Trophoblast cell (in vitro differentiated cells and primary cell): ENCODE measurements at regions not wholly inside any gene's neighbourhood (a gene's known extent, or its start where the extent isn't known, plus 50 kb on each side); places are given as distances from the start of the nearest gene placed in this dataset.

ENCODE experiments used
- DNase-seq, 2 donors: peaks; one replicate each; pipeline ENCODE4 v3.0.0-alpha.2; 2016
- H2AFZ ChIP-seq: 2 replicates; pipeline ENCODE4 v1.6.1; 2013; ENCODE audit warnings: low read length, moderate library complexity, mild to moderate bottlenecking; ENCODE audit not compliant: insufficient read depth, poor library complexity
- H2AK5ac ChIP-seq: 2 replicates; pipeline ENCODE4 v1.6.1; 2013; ENCODE audit warnings: mild to moderate bottlenecking, low read length
- H2BK120ac ChIP-seq: 2 replicates; pipeline ENCODE4 v1.6.1; 2013; ENCODE audit warnings: low read length, mild to moderate bottlenecking, moderate library complexity; ENCODE audit not compliant: insufficient read depth, poor library complexity
- H2BK12ac ChIP-seq: 2 replicates; pipeline ENCODE4 v1.6.1; 2013; ENCODE audit warnings: mild to moderate bottlenecking, low read length, moderate library complexity
- H2BK5ac ChIP-seq: 2 replicates; pipeline ENCODE4 v1.6.1; 2013; ENCODE audit warnings: low read length, low read depth, moderate library complexity, mild to moderate bottlenecking; ENCODE audit not compliant: poor library complexity
- H3K14ac ChIP-seq: 2 replicates; pipeline ENCODE4 v1.6.1; 2013; ENCODE audit warnings: mild to moderate bottlenecking, low read length
- H3K18ac ChIP-seq: 2 replicates; pipeline ENCODE4 v1.6.1; 2013; ENCODE audit warnings: mild to moderate bottlenecking, low read length
- H3K23ac ChIP-seq: 2 replicates; pipeline ENCODE4 v1.6.1; 2013; ENCODE audit warnings: low read length
- H3K27ac ChIP-seq: 2 replicates; pipeline ENCODE4 v1.5.1; 2013; ENCODE audit warnings: low read depth, mild to moderate bottlenecking, inconsistent platforms, low read length, moderate library complexity
- H3K27me3 ChIP-seq: 2 replicates; pipeline ENCODE4 v1.6.1; 2013; ENCODE audit warnings: inconsistent platforms, mild to moderate bottlenecking, low read length, moderate library complexity; ENCODE audit not compliant: insufficient read depth
- H3K36me3 ChIP-seq, 2 experiments: 1 replicate in 1 of 2; 2 replicates in 1 of 2; pipeline ENCODE4 v1.6.1; 2013; ENCODE audit warnings: low read length in 2 of 2, mild to moderate bottlenecking in 2 of 2, moderate library complexity in 1 of 2; ENCODE audit not compliant: insufficient read depth in 2 of 2, control insufficient read depth in 1 of 2
- H3K4ac ChIP-seq: 2 replicates; pipeline ENCODE4 v1.6.1; 2013; ENCODE audit warnings: low read depth, mild to moderate bottlenecking, low read length, moderate library complexity
- H3K4me1 ChIP-seq, 2 experiments: 1 replicate in 1 of 2; 2 replicates in 1 of 2; pipeline ENCODE4 v1.6.1; 2013; ENCODE audit warnings: low read length in 2 of 2, mild to moderate bottlenecking in 2 of 2, moderate library complexity in 1 of 2; ENCODE audit not compliant: insufficient read depth in 2 of 2, control insufficient read depth in 1 of 2
- H3K4me2 ChIP-seq: 2 replicates; pipeline ENCODE4 v1.6.1; 2013; ENCODE audit warnings: inconsistent platforms, mild to moderate bottlenecking, low read length, moderate library complexity
- H3K4me3 ChIP-seq: 2 replicates; pipeline ENCODE4 v1.5.1; 2013; ENCODE audit warnings: mild to moderate bottlenecking, low read depth, low read length, inconsistent platforms
- H3K79me1 ChIP-seq: one replicate; pipeline ENCODE4 v1.6.1; 2013; ENCODE audit warnings: low read length
- H3K79me2 ChIP-seq: 2 replicates; pipeline ENCODE4 v1.6.1; 2013; ENCODE audit warnings: low read length, mild to moderate bottlenecking; ENCODE audit not compliant: control insufficient read depth, insufficient read depth, poor library complexity
- H3K9ac ChIP-seq: 2 replicates; pipeline ENCODE4 v1.6.1; 2013; ENCODE audit warnings: mild to moderate bottlenecking, low read length
- H3K9me3 ChIP-seq: 2 replicates; pipeline ENCODE4 v1.6.1; 2013; ENCODE audit warnings: low read depth, mild to moderate bottlenecking, control low read depth, inconsistent platforms, low read length; ENCODE audit not compliant: insufficient read depth
- H4K12ac ChIP-seq: 2 replicates; pipeline ENCODE4 v1.6.1; 2013; ENCODE audit warnings: low read depth, mild to moderate bottlenecking, low read length, moderate library complexity
- H4K8ac ChIP-seq: 2 replicates; pipeline ENCODE4 v1.6.1; 2013; ENCODE audit warnings: low read depth, mild to moderate bottlenecking, low read length, moderate library complexity
- H4K91ac ChIP-seq: one replicate; pipeline ENCODE4 v1.6.1; 2013; ENCODE audit warnings: low read depth, mild to moderate bottlenecking, low read length, moderate library complexity
- WGBS: extraction: QIAGEN DNeasy Blood & Tissue Kit; methylation state at CpG from one replicate; pipeline ENCODE4 v1.1.7; 2013; ENCODE audit warnings: missing lambda C conversion rate; ENCODE audit not compliant: insufficient read length, insufficient coverage; ENCODE audit errors: extremely low coverage; 5-methylcytosine and 5-hydroxymethylcytosine counted together

DNA sequence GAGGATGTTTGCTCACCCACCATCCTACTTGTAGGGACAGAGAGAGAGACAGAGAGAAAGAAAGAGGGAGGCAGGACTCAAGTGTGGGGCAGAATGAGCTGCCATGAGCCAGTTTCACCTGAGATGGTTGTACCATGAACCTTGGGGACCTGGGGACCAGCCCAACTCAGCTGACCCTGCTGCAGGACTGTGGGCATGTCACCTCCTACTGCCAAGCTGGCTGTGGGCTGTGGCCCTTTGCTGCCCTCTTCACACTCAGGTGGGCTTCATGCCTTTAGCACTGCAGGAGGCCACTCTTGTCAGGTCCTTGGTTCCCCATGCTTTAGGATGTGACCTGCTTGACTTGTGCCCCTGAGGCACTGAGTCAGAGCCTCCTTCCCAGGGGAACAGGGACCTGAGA lies 108.2 kb upstream of the PCBD1 start:
- Histone ChIP-seq H3K4me1 (no peaks in the 10 kb centered on the region), H3K14ac (no peak overlapping the region), H3K4me2 (no peak overlapping the region), H4K91ac (no peak overlapping the region), H3K79me1 (no peaks in the 10 kb centered on the region), H3K9ac (no peak overlapping the region), H3K36me3 (no peaks in the 10 kb centered on the region), H3K9me3 (peaks cover 10% of the 10 kb centered on the region), H3K18ac (no peak overlapping the region), H2BK12ac (no peak overlapping the region), H3K79me2 (no peaks in the 10 kb centered on the region), H2AFZ (no peak overlapping the region), H4K12ac (no peak overlapping the region), H4K8ac (no peak overlapping the region), H2BK5ac (no peak overlapping the region), H2AK5ac (no peak overlapping the region), H2BK120ac (no peak overlapping the region), H3K27ac (no peak overlapping the region), H3K23ac (no peak overlapping the region), H3K4ac (no peak overlapping the region), H3K4me3 (no peak overlapping the region), H3K27me3 (no peaks in the 10 kb centered on the region)
- DNase-seq, result no peak

DNA sequence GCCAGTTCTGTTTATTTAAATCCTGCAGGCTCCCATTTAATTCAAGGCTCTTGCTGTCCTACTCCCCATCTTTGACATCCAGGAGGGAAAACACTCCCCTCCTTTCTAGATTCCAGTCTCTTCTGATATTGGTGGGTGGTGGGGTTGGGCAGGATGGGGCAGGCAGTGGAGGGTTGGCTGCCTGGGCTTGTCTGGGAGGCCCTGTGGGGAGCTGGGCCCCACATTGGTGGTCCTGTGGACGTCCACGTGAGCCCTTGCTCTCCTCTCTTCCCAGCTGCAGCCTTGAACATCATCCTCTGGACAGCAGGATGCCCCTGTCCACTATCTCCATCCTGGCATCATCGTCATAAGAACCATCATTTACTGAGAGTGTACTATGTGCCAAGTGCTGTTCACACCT lies 108.9 kb upstream of the PCBD1 start:
- Histone ChIP-seq H4K8ac (no peak overlapping the region), H4K12ac (no peak overlapping the region), H3K9ac (no peak overlapping the region), H3K27ac (no peak overlapping the region), H2BK5ac (no peak overlapping the region), H3K79me1 (no peaks in the 10 kb centered on the region), H3K36me3 (no peaks in the 10 kb centered on the region), H3K9me3 (peaks cover 10% of the 10 kb centered on the region), H3K18ac (no peak overlapping the region), H2AFZ (no peak overlapping the region), H3K4me1 (no peaks in the 10 kb centered on the region), H3K4ac (no peak overlapping the region), H3K4me2 (no peak overlapping the region), H4K91ac (no peak overlapping the region), H2BK12ac (no peak overlapping the region), H2BK120ac (no peak overlapping the region), H3K4me3 (no peak overlapping the region), H3K14ac (no peak overlapping the region), H3K23ac (no peak overlapping the region), H2AK5ac (no peak overlapping the region), H3K27me3 (no peaks in the 10 kb centered on the region), H3K79me2 (no peaks in the 10 kb centered on the region)
- DNase-seq, result no peak
- no CpG with 5 or more reads among the region's 3 CpGs for WGBS

DNA sequence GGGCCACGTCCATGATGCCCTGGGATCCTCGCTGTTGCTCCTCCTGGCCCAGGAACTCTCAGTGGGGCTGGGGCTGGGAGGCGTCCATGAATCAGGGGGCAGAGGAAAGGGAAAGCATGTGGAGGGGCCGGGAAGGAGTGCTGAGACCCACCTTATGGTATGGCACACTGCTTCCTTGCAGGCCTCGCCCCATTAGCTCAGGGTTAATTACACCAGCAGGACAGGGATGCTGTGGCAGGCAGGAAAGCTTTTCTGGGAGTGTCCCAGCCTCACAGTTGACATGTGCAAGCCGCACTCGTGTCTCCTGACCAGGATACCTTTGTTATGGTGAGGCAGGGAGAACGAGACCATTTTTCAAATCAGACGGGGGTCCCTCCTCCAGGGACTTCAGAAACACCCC lies 109.7 kb upstream of the PCBD1 start:
- H3K4me3 ChIP-seq, result no peak overlapping the region
- no peaks in the 10 kb centered on the region for H3K4me1 ChIP-seq
- no peak overlapping the region for H4K91ac ChIP-seq
- H3K9me3 ChIP-seq, result peaks cover 10% of the 10 kb centered on the region
- no peaks in the 10 kb centered on the region for H3K27me3 ChIP-seq
- H3K23ac ChIP-seq, result no peak overlapping the region
- no peak overlapping the region for H3K27ac ChIP-seq
- no peaks in the 10 kb centered on the region for H3K79me1 ChIP-seq
- H2BK12ac ChIP-seq, result no peak overlapping the region
- H2AFZ ChIP-seq, result no peak overlapping the region
- H3K79me2 ChIP-seq, result no peaks in the 10 kb centered on the region
- H4K8ac ChIP-seq, result no peak overlapping the region
- H3K4ac ChIP-seq, result no peak overlapping the region
- H2AK5ac ChIP-seq, result no peak overlapping the region
- no peak overlapping the region for H2BK5ac ChIP-seq
- no peak overlapping the region for H3K14ac ChIP-seq
- no peak overlapping the region for H2BK120ac ChIP-seq
- H3K4me2 ChIP-seq, result no peak overlapping the region
- WGBS, result no CpG with 5 or more reads among the region's 9 CpGs
- DNase-seq, result no peak
- no peak overlapping the region for H3K18ac ChIP-seq
- no peaks in the 10 kb centered on the region for H3K36me3 ChIP-seq
- H3K9ac ChIP-seq, result no peak overlapping the region
- no peak overlapping the region for H4K12ac ChIP-seq

DNA sequence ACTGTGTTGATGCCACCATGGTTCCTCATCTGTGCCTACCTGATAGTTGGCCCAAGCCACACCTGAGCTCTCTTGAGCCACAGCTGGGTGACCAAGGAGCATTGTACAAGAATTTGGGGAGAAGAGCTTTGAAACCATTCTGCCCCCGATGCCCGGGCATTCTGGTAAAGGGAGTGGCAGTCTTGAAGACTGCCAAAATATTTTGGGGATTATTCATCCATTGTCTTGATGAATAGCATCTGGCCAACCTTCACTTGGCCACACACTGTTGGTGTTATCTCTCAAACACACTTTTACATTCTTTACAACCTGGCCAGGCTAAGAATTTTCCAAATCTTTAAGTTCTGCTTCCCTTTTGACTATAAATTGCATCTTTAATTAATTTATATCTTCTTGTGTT lies 113.1 kb upstream of the PCBD1 start:
- Histone ChIP-seq H3K4ac (no peak overlapping the region), H3K23ac (no peak overlapping the region), H3K4me2 (no peak overlapping the region), H3K9ac (no peak overlapping the region), H2AFZ (no peak overlapping the region), H4K12ac (no peak overlapping the region), H3K18ac (no peak overlapping the region), H3K27ac (no peak overlapping the region), H3K79me2 (no peaks in the 10 kb centered on the region), H3K4me1 (no peaks in the 10 kb centered on the region), H4K8ac (no peak overlapping the region), H3K79me1 (no peaks in the 10 kb centered on the region), H2AK5ac (no peak overlapping the region), H3K4me3 (no peak overlapping the region), H2BK120ac (no peak overlapping the region), H3K27me3 (no peaks in the 10 kb centered on the region), H2BK12ac (no peak overlapping the region), H4K91ac (no peak overlapping the region), H3K9me3 (peaks cover 10% of the 10 kb centered on the region), H3K36me3 (no peaks in the 10 kb centered on the region), H2BK5ac (no peak overlapping the region), H3K14ac (no peak overlapping the region)
- no CpG with 5 or more reads among the region's 2 CpGs for WGBS
- DNase-seq, result no peak
